Sigmoid colon (tissue), 4 donors: ENCODE measurements at regions not wholly inside any gene's neighbourhood (a gene's known extent, or its start where the extent isn't known, plus 50 kb on each side); places are given as distances from the start of the nearest gene placed in this dataset.

Source experiments
- CTCF ChIP-seq, 4 experiments: fragments of 450-650 bp in 3 of 4; fragments of 200-600 bp in 1 of 4; IDR thresholded peaks; one replicate each; pipeline ENCODE4 v1.5.1; 2016 to 2019; ENCODE audit warnings: antibody characterized with exemption in 4 of 4, mild to moderate bottlenecking in 3 of 4, moderate library complexity in 2 of 4
- EP300 ChIP-seq, 4 donors: sonication (generic); formaldehyde crosslinking; IDR thresholded peaks; one replicate each; pipeline ENCODE4 v1.6.1; 2017; ENCODE audit warnings: antibody characterized with exemption in 4 of 4
- POLR2A ChIP-seq, 2 donors: fragments of 450-650 bp; IDR thresholded peaks; one replicate each; pipeline ENCODE4 v1.6.1; 2016; ENCODE audit warnings: antibody characterized with exemption in 2 of 2, mild to moderate bottlenecking in 2 of 2, moderate library complexity in 2 of 2
- POLR2AphosphoS5 ChIP-seq, 4 donors: sonication (generic); formaldehyde crosslinking; IDR thresholded peaks; one replicate each; pipeline ENCODE4 v1.6.1; 2017; ENCODE audit warnings: antibody characterized with exemption in 4 of 4

DNA sequence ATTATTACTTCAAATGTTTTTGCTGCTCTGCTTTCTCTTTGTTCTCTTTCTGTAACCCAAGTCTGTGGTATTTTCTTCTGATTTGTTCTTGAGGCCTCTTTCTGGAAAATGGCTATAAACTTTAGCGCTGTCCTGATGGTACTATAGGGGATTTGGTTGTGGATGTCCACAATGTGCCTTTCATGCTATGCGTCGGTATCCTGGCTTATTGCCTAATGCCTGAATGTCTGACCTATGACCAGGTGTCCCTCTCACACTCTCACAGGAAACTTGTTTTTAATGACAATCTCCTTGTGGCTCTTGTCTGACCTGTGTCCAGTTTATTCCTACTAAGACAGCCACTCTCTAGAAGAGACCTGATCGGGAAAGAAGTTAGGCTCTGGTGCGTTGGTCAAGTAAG lies 222.4 kb upstream of the NR3C2 start:
- TF ChIP-seq POLR2A (IDR thresholded peaks at IDR 0.05) (no peak), CTCF (IDR thresholded peaks at IDR 0.05) (no peak), POLR2AphosphoS5 (IDR thresholded peaks at IDR 0.05) (no peak), EP300 (IDR thresholded peaks at IDR 0.05) (no peak)
